ENCODE measurements at regions not wholly inside any gene's neighbourhood (a gene's known extent, or its start where the extent isn't known, plus 50 kb on each side); places are given as distances from the start of the nearest gene placed in this dataset.

DNA sequence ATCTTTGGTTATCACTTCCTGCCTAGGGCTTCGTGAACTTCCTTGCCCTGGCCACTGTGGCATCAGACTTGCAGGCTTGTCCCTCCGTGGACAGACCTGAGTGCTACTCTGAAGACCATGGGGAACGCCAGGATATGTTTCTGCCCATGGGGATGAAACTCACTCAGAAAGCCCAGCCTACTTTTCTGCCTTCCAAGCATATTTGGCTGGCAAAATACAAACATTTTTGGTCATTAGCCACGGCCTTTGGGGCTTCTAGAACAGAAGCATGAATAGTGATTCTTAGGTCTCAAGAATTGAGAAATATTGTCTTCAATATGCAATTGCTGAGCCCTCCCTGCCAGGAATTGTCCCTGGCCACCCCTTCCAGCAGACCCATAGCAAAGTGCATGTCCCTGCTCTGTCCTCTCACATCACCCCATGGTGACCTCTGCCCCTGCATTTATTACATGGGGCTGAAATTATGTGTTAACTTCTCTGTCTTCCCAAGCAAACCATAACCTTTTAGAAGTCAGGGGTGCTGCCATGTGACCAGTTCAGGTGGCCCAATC, 152.4 kb downstream of the OSR1 start:
- TF ChIP-seq, protein P1, sequence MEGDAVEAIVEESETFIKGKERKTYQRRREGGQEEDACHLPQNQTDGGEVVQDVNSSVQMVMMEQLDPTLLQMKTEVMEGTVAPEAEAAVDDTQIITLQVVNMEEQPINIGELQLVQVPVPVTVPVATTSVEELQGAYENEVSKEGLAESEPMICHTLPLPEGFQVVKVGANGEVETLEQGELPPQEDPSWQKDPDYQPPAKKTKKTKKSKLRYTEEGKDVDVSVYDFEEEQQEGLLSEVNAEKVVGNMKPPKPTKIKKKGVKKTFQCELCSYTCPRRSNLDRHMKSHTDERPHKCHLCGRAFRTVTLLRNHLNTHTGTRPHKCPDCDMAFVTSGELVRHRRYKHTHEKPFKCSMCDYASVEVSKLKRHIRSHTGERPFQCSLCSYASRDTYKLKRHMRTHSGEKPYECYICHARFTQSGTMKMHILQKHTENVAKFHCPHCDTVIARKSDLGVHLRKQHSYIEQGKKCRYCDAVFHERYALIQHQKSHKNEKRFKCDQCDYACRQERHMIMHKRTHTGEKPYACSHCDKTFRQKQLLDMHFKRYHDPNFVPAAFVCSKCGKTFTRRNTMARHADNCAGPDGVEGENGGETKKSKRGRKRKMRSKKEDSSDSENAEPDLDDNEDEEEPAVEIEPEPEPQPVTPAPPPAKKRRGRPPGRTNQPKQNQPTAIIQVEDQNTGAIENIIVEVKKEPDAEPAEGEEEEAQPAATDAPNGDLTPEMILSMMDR (IDR thresholded peaks at IDR 0.05): no peak
- TF ChIP-seq EP300 (IDR thresholded peaks at IDR 0.05) (no peak), POLR2A (IDR thresholded peaks at IDR 0.05) (no peak)
